HUES48 (cell line): ENCODE measurements at regions not wholly inside any gene's neighbourhood (a gene's known extent, or its start where the extent isn't known, plus 50 kb on each side); places are given as distances from the start of the nearest gene placed in this dataset.

Experiments
- H3K27ac ChIP-seq: one replicate; pipeline ENCODE4 v1.7.0; 2013; ENCODE audit warnings: low read depth, low read length, inconsistent platforms
- H3K27me3 ChIP-seq: 2 replicates; pipeline ENCODE4 v1.6.1; 2013; ENCODE audit warnings: mild to moderate bottlenecking, low read length; ENCODE audit not compliant: control insufficient read depth, insufficient read depth
- H3K36me3 ChIP-seq: 2 replicates; pipeline ENCODE4 v1.6.1; 2013; ENCODE audit warnings: low read length; ENCODE audit not compliant: control insufficient read depth, insufficient read depth
- H3K4me1 ChIP-seq: 2 replicates; pipeline ENCODE4 v1.6.1; 2013; ENCODE audit warnings: mild to moderate bottlenecking, low read length; ENCODE audit not compliant: control insufficient read depth, insufficient read depth
- H3K4me3 ChIP-seq: 2 replicates; pipeline ENCODE4 v1.5.1; 2013; ENCODE audit warnings: mild to moderate bottlenecking, low read depth, low read length
- H3K9ac ChIP-seq: 2 replicates; pipeline ENCODE4 v1.6.1; 2013; ENCODE audit warnings: mild to moderate bottlenecking, low read depth, low read length, moderate library complexity
- H3K9me3 ChIP-seq: 2 replicates; pipeline ENCODE4 v1.6.1; 2013; ENCODE audit warnings: low read length; ENCODE audit not compliant: control insufficient read depth, insufficient read depth

- no peaks in the 10 kb centered on the region for H3K9me3 ChIP-seq
- H3K27ac ChIP-seq, result no peak overlapping the region
- H3K36me3 ChIP-seq, result no peaks in the 10 kb centered on the region
- no peak overlapping the region for H3K9ac ChIP-seq
- H3K27me3 ChIP-seq, result no peaks in the 10 kb centered on the region
- H3K4me1 ChIP-seq, result peaks cover 11% of the 10 kb centered on the region
- H3K4me3 ChIP-seq, result no peak overlapping the region
Measured at GRCh38 chr10:86597306-86597705, 57.0 kb upstream of the OPN4 start.

GRCh38 chr10:86598151-86598550 lies 56.2 kb upstream of the OPN4 start:
- Histone ChIP-seq H3K4me1 (peaks cover 11% of the 10 kb centered on the region), H3K36me3 (no peaks in the 10 kb centered on the region), H3K27ac (no peak overlapping the region), H3K9me3 (no peaks in the 10 kb centered on the region), H3K9ac (no peak overlapping the region), H3K27me3 (no peaks in the 10 kb centered on the region), H3K4me3 (no peak overlapping the region)

- no peaks in the 10 kb centered on the region for H3K36me3 ChIP-seq
- no peak overlapping the region for H3K4me3 ChIP-seq
- no peak overlapping the region for H3K9ac ChIP-seq
- H3K27ac ChIP-seq, result no peak overlapping the region
- no peaks in the 10 kb centered on the region for H3K27me3 ChIP-seq
- H3K9me3 ChIP-seq, result no peaks in the 10 kb centered on the region
- H3K4me1 ChIP-seq, result peaks cover 11% of the 10 kb centered on the region
Measured at GRCh38 chr10:86599041-86599440, 55.3 kb upstream of the OPN4 start.

- H3K9ac ChIP-seq, result no peak overlapping the region
- H3K27ac ChIP-seq, result peak overlapping the region; percentile 26
- peaks cover 11% of the 10 kb centered on the region for H3K4me1 ChIP-seq
- no peaks in the 10 kb centered on the region for H3K27me3 ChIP-seq
- H3K9me3 ChIP-seq, result no peaks in the 10 kb centered on the region
- no peaks in the 10 kb centered on the region for H3K36me3 ChIP-seq
- H3K4me3 ChIP-seq, result no peak overlapping the region; the same call in 1 of the 2 replicates
Measured at GRCh38 chr10:86599729-86600128, 54.6 kb upstream of the OPN4 start.

GRCh38 chr10:86600296-86600695 lies 54.1 kb upstream of the OPN4 start:
- Histone ChIP-seq H3K27ac (peak overlapping the region; percentile 26), H3K9ac (no peak overlapping the region), H3K27me3 (no peaks in the 10 kb centered on the region), H3K4me3 (no peak overlapping the region), H3K36me3 (no peaks in the 10 kb centered on the region), H3K4me1 (peaks cover 11% of the 10 kb centered on the region), H3K9me3 (peaks cover 1% of the 10 kb centered on the region; the same call in 1 of the 2 replicates)

GRCh38 chr10:86601956-86602602 lies 52.3 kb upstream of the OPN4 start:
- no peaks in the 10 kb centered on the region for H3K36me3 ChIP-seq
- H3K27ac ChIP-seq, result no peak overlapping the region
- no peak overlapping the region for H3K4me3 ChIP-seq
- H3K4me1 ChIP-seq, result peaks cover 11% of the 10 kb centered on the region
- no peaks in the 10 kb centered on the region for H3K27me3 ChIP-seq
- peaks cover 5% of the 10 kb centered on the region; the same call in 1 of the 2 replicates for H3K9me3 ChIP-seq
- no peak overlapping the region for H3K9ac ChIP-seq

- peaks cover 5% of the 10 kb centered on the region; the same call in 1 of the 2 replicates for H3K9me3 ChIP-seq
- H3K36me3 ChIP-seq, result no peaks in the 10 kb centered on the region
- no peaks in the 10 kb centered on the region for H3K27me3 ChIP-seq
- no peak overlapping the region for H3K4me3 ChIP-seq
- no peak overlapping the region for H3K9ac ChIP-seq
- peaks cover 11% of the 10 kb centered on the region for H3K4me1 ChIP-seq
- no peak overlapping the region for H3K27ac ChIP-seq
Measured at GRCh38 chr10:86603256-86603655, 51.1 kb upstream of the OPN4 start.
